ENCODE measurements at regions not wholly inside any gene's neighbourhood (a gene's known extent, or its start where the extent isn't known, plus 50 kb on each side); places are given as distances from the start of the nearest gene placed in this dataset.

DNA sequence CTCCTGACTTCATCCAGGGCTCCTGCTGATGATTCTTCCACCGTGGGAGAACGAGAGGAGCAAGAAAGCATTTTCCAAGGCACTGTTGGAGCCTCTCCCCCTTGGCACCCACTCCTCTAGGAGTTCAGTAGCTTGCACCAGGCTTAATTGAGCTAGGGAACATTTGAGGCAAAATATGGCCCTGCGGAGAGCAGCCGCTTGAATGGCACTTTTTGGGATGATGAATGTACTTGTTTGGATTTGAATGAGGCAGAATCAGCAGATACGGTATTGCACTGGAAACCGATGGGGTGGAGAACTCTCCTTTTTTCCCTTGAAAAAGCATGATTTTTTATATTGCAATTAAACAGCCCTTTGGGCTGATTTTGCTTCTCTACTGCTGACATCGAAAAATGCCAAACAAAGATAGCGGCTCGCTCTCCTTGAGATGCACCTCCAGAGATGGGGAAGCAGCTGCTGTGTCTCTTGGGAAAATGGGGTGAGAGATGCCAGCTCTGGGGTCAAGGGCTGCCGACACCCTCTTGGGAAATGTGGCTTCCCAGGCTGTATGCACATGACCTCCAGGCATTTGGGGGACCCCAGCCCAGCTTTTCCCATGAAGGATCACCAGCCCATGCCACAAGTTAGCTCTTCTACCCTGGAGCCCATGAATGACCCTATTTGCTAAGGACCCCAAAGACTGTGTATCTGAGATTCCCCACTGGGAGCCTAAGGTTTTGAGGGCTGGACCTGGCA lies 55.4 kb upstream of the LRP8 start:
- TF ChIP-seq, protein P1, sequence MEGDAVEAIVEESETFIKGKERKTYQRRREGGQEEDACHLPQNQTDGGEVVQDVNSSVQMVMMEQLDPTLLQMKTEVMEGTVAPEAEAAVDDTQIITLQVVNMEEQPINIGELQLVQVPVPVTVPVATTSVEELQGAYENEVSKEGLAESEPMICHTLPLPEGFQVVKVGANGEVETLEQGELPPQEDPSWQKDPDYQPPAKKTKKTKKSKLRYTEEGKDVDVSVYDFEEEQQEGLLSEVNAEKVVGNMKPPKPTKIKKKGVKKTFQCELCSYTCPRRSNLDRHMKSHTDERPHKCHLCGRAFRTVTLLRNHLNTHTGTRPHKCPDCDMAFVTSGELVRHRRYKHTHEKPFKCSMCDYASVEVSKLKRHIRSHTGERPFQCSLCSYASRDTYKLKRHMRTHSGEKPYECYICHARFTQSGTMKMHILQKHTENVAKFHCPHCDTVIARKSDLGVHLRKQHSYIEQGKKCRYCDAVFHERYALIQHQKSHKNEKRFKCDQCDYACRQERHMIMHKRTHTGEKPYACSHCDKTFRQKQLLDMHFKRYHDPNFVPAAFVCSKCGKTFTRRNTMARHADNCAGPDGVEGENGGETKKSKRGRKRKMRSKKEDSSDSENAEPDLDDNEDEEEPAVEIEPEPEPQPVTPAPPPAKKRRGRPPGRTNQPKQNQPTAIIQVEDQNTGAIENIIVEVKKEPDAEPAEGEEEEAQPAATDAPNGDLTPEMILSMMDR (conservative IDR thresholded peaks at IDR 0.05 in 1 of 2, IDR thresholded peaks at IDR 0.05 in 1 of 2; ENCODE audit: low read depth in 1 of 2, low read length in 2 of 2): no peak
- TF ChIP-seq EZH2 (IDR thresholded peaks at IDR 0.05; ENCODE audit: low read length, missing control alignments): no peak

Measured in fibroblast of lung (primary cell).